Urinary bladder (tissue), 3 donors: ENCODE measurements at regions not wholly inside any gene's neighbourhood (a gene's known extent, or its start where the extent isn't known, plus 50 kb on each side); places are given as distances from the start of the nearest gene placed in this dataset.
A peak's percentile ranks its signal among the peaks of the same experiment; 100 is the strongest.

Source experiments
- DNase-seq: peaks from one replicate; pipeline ENCODE4 v3.0.0-alpha.2; 2015; ENCODE audit errors: extremely low spot score
- H3K27ac ChIP-seq: one replicate; pipeline ENCODE4 v1.5.1; 2013; ENCODE audit warnings: low read depth, mild to moderate bottlenecking, moderate library complexity
- H3K36me3 ChIP-seq: one replicate; pipeline ENCODE4 v1.6.1; 2013; ENCODE audit warnings: mild to moderate bottlenecking, moderate library complexity; ENCODE audit not compliant: insufficient read depth
- H3K4me1 ChIP-seq: one replicate; pipeline ENCODE4 v1.6.1; 2013; ENCODE audit warnings: mild to moderate bottlenecking, moderate library complexity; ENCODE audit not compliant: insufficient read depth
- H3K4me3 ChIP-seq: one replicate; pipeline ENCODE4 v1.5.1; 2013; ENCODE audit warnings: low read depth, low read length
- WGBS: extraction: QIAGEN DNeasy Blood & Tissue Kit; methylation state at CpG from one replicate; pipeline ENCODE4 v1.1.7; 2013; 5-methylcytosine and 5-hydroxymethylcytosine counted together
- donor health status: healthy with polysubstance abuse.
- donor health status: healthy.

DNA sequence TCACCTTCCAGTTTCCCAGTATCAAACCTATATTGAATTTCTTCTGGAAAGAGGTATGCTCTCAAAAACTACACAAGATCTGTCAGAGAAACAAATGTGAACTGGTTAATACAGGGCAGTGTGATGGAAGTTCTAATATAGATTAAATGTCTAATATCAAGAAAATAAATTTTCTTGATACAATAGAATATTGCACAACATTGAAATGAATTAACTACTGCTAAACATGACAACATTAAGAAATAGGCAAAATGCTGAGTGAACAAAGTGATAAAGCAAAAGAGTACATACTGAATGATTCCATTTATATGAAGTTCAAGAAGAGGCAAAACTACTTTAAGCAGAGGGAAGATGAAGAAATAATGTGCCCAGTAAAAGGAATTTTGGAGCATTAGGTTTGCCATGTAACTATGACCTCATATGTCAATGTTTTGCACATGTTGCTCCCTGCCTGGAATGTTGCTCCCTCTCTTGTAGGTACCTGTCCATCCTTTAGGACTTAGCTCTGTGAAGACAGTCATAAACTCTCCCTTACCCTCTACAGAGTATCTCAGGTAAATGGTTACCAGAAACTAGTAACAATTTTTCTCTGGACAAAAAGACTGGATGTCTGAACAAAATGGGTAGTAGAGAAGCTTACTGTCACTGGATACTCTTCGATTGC lies 339.0 kb downstream of the RAD51AP2 start:
- Histone ChIP-seq H3K27ac (no peak overlapping the region), H3K36me3 (no peaks in the 10 kb centered on the region), H3K4me1 (no peaks in the 10 kb centered on the region), H3K4me3 (no peak overlapping the region)
- no peak for DNase-seq
- WGBS = 91% methylated on average over 1 of the region's 1 CpG

DNA sequence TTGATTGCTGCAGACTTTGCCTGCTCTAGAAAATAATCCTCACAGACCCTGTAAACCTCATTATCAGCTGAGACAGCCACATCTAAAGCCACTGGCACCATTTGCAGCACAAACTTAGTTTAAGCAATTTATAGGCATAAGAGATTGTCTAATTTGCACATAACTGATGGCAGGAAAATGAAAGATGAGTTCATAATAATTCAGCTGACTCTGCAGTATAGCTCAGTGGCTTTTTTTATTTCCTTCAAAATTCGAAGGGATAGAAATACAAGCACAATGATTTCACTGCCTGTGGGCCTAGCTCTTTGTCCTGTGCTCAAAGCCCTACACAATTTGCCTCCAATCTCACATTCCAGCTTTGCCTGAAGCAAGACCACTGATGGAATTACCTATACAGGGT lies 341.2 kb downstream of the RAD51AP2 start:
- H3K27ac ChIP-seq = no peak overlapping the region
- DNase-seq = no peak
- 63% methylated on average over 1 of the region's 1 CpG for whole genome bisulfite sequencing
- no peaks in the 10 kb centered on the region for H3K4me1 ChIP-seq
- H3K4me3 ChIP-seq = no peak overlapping the region
- H3K36me3 ChIP-seq = no peaks in the 10 kb centered on the region

DNA sequence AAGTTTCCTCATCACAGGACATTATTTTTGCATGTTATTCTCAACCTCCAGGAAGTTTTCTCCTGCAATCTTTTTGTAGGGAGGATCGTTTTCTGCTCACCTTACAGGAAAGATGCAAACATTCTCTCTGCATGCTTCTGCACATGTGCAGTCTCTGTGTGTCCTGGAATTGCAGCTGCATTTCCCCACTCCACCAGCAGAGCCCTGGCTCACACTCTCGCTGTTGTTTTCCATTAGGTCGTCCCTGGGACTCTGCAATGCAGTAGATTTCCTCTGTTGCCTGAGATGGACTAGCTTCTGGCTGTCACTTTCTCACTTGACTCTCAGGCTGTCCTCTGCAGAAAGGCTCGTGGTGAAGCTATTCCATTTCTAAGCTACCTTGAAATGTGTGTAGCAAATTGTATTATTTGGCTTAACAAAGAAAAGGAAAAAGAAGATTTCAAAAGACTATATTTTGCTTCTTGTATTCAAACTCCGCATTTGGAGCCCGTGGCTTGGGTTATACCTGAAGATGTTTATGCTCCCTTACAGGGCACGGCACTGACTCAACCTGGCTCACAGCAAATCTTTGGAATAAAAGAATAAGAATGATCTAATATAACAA lies 346.7 kb downstream of the RAD51AP2 start:
- Histone ChIP-seq H3K27ac (no peak overlapping the region), H3K4me1 (no peaks in the 10 kb centered on the region), H3K4me3 (no peak overlapping the region), H3K36me3 (no peaks in the 10 kb centered on the region)
- no peak for DNase-seq
- 45% methylated on average over 7 of the region's 7 CpGs for WGBS

DNA sequence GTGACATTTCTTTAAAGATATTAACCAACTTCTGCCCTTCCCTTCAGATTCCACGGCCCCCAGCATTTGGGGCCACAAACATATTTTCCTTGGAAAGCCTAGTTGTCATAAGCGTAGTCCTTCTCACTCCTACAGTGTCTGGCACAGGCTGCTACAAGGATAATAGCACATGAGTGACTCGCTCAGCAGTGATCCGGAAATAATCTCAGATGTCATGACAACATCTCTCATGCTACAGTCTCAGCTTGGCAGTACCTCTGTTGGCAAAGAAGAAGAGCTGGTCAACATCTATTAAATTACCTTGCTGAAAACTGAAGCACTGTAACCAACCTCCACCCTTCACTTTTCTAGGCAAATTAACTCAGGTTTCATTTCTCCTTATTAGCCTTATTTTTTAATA lies 351.7 kb downstream of the RAD51AP2 start:
- H3K4me1 ChIP-seq = no peaks in the 10 kb centered on the region

DNA sequence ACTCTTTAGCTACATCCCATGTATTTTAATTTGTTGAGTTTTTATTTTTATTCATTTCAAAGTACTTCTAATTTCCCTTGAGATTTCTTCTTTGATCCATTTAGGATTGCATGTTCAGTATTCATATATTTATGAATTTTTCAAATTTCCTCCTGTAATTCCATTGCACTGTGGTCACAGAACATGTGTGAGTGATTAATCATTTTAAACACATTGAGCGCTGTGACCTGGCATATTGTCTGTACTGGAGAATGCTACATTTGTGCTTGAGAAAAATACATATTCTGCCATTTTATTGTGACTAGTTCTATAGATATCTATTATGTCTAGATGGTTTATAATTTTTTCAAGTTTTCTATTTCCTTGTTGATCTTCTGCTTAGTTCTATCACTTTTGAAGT lies 353.7 kb downstream of the RAD51AP2 start:
- H3K4me3 ChIP-seq = no peak overlapping the region
- no peaks in the 10 kb centered on the region for H3K36me3 ChIP-seq
- no peak overlapping the region for H3K27ac ChIP-seq
- 89% methylated on average over 1 of the region's 1 CpG for WGBS
- DNase-seq = no peak
- H3K4me1 ChIP-seq = no peaks in the 10 kb centered on the region

More for the DNA sequence above, 351.7 kb downstream of the RAD51AP2 start:
- no peak for DNase-seq
- H3K36me3 ChIP-seq = no peaks in the 10 kb centered on the region
- 65% methylated on average over 4 of the region's 4 CpGs for WGBS
- H3K4me3 ChIP-seq = no peak overlapping the region
- H3K27ac ChIP-seq = no peak overlapping the region

DNA sequence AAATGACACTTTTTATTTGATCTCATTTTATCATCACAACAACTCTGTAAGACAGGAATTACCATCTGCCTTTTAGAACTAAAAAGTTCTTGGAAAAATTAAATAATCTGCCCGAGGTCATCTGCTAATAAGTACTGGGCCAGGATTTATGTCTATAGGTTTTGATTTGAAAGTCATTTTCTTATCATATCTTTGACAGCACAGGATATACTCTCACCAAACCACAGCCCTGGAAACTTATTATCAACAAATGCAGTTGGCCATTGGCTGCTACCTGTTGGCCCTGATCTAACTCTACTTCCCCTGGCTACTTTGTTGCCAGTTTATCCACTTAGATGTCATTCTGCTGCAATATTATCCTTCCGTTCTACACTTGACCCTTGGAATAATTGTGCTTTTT lies 354.6 kb downstream of the RAD51AP2 start:
- H3K27ac ChIP-seq = no peak overlapping the region
- no peaks in the 10 kb centered on the region for H3K36me3 ChIP-seq
- H3K4me1 ChIP-seq = no peaks in the 10 kb centered on the region
- WGBS = 65% methylated on average over 2 of the region's 2 CpGs
- no peak overlapping the region for H3K4me3 ChIP-seq
- DNase-seq = no peak

DNA sequence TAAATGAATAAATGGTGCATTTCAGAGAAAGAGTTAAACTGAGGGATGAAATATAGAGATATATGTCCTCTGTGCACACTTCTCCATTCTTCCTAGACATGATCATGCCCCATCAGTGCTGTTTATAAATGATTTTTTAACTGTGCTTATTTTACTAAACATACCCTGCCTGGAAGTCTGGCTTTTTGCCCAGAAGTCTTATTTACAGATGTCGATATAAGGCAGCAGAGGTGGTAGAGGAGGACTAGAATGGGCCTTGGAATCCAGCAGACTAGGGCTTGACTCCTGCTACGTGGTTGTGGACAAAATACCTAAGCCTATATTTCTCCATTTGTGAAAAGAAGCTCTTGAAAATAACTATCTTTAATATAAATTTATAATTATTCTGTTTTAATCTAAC lies 355.5 kb downstream of the RAD51AP2 start:
- Histone ChIP-seq H3K4me1 (no peaks in the 10 kb centered on the region), H3K36me3 (no peaks in the 10 kb centered on the region), H3K4me3 (no peak overlapping the region), H3K27ac (no peak overlapping the region)
- 48% methylated on average over 2 of the region's 2 CpGs for WGBS
- no peak for DNase-seq

DNA sequence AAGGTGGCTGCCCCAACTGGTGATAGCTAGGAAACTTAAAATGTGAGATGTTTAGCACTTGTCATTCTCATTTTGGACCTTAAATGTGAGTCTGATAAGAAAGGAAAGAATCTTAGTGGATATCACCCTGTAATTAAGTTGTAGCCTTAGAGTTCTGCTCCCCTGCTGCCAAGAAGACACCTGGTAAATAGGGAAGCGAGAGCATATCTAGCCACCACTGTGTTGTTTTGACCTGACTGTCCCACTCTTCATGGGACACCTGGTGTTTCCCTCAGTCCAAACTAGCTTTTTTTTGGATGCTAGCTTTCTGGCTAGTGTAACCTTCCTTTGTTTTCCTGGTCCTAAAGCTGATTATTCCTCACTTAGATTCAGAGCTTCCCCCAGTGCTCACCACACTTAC lies 357.6 kb downstream of the RAD51AP2 start:
- no peak overlapping the region for H3K27ac ChIP-seq
- H3K4me1 ChIP-seq = no peaks in the 10 kb centered on the region
- 95% methylated on average over 1 of the region's 1 CpG for WGBS
- no peak overlapping the region for H3K4me3 ChIP-seq
- H3K36me3 ChIP-seq = no peaks in the 10 kb centered on the region
- DNase-seq = no peak

DNA sequence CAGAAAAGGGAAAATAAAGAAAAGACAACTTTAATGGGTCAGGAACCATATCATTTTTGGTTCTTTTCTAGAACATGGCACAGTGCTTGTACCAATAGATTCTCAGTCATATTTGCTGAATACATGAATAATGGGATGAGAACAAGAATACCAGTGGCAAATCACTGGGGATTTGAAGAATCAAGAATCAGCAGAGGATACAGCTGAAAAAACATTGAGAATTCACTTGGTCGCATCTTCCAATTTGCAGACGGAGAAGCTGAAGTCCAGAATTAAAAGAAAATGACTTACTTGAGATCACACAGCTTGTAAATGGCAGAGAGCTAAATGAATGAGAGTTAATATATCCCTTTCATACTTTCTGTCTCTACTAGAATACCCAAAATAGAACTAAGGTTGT lies 362.2 kb downstream of the RAD51AP2 start:
- 83% methylated on average over 2 of the region's 2 CpGs for WGBS
- Histone ChIP-seq H3K4me1 (no peaks in the 10 kb centered on the region), H3K4me3 (no peak overlapping the region), H3K27ac (no peak overlapping the region), H3K36me3 (no peaks in the 10 kb centered on the region)
- no peak for DNase-seq

DNA sequence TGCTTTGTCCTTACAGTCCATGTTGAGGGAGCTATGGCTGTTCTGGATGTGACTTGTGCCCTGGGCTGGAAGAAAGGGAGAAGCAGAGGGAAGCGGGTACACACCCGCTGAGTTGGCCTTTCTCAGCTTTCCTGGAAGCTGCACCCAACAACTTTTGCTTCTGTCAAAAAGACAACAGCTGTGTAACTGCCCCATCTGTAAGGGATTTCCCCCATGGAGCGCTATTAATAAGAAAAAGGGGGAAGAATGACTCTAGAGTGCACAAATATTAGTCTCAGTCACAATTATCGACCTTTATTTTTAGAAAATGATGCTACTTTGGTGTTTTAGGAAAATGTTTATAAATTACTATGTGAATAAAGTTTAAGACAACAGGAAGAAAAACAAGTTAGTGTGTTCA lies 368.3 kb downstream of the RAD51AP2 start:
- no peaks in the 10 kb centered on the region for H3K4me1 ChIP-seq
- H3K4me3 ChIP-seq = no peak overlapping the region
- H3K36me3 ChIP-seq = no peaks in the 10 kb centered on the region
- H3K27ac ChIP-seq = no peak overlapping the region
- DNase-seq = no peak
- 91% methylated on average over 4 of the region's 4 CpGs for WGBS

DNA sequence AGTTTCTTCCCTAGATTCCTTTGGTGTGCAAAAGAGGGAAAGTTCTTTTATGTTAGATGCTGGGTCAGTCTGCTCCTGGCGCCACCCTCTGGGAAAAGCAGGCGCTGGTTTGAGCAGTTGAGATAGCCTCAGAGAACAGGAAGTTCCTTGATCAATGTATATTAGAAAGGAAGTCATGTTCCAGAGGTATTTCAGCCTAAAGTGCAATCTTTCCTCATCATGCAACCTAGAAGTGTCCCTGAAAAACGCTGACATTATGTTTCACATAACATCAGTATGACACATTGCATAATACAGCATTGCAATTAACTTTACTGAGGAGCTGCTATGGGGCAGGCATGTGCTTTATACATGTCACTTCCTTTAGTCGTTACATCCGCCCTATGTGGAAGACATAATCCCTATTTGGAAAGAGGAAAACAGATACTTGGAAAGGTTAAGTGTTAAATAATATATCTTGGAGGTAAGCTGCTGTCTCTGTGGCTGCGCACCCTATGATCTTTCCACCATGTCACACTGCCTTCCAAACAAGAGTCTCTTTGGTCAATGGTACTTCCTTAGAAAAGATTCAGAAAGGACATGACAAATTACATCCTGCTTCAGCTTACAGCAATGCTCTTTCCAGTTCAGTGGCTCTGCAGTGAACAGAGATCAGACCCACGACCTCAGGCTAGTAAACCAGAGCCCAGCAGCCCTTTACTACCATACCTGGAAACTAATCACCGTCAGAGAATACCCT lies 369.7 kb downstream of the RAD51AP2 start:
- Histone ChIP-seq H3K36me3 (no peaks in the 10 kb centered on the region), H3K4me3 (no peak overlapping the region), H3K4me1 (no peaks in the 10 kb centered on the region), H3K27ac (no peak overlapping the region)
- WGBS = 53% methylated on average over 8 of the region's 8 CpGs
- no peak for DNase-seq

DNA sequence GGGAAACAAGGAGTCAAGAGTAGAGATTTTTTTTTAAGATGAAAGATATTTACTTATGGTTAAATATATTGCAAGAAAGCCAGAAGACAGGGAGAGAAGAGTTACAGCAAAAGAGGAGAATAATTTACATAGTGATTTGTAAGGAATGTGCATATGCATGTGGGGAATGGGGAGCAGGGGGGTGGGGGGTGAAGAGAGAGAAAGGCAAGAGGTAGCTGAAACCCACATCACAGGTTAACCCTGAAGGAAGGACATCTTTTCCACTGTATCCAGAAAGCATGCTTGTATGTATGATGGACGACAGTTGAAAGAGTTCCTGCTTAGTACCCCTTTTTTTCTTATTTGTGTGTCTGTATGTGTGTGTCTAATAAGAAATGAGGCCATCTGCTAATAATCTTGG lies 371.9 kb downstream of the RAD51AP2 start:
- Histone ChIP-seq H3K4me3 (no peak overlapping the region), H3K36me3 (no peaks in the 10 kb centered on the region), H3K27ac (no peak overlapping the region), H3K4me1 (no peaks in the 10 kb centered on the region)
- DNase-seq = no peak
- 82% methylated on average over 1 of the region's 1 CpG for WGBS

DNA sequence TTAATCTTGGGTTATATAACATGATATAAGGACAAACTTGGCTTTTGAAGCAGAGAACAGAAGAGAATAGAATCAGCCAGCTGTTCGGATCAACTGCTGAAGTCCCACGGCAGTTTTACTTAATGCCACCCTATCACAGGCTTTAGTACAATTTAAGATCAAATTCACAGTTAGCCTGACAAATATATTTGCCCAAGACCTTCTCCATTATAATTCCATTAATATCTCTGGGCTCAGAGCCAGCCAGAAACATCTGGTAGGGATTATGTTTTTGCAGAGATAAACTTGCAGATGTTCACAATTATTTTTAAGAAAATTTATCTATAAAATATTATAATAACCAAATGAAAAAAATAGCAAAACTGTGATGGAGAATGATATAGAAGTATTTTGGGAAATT lies 381.4 kb downstream of the RAD51AP2 start:
- Histone ChIP-seq H3K4me3 (no peak overlapping the region), H3K4me1 (no peaks in the 10 kb centered on the region), H3K36me3 (no peaks in the 10 kb centered on the region), H3K27ac (no peak overlapping the region)
- 47% methylated on average over 2 of the region's 2 CpGs for WGBS
- DNase-seq = peak; percentile 5

DNA sequence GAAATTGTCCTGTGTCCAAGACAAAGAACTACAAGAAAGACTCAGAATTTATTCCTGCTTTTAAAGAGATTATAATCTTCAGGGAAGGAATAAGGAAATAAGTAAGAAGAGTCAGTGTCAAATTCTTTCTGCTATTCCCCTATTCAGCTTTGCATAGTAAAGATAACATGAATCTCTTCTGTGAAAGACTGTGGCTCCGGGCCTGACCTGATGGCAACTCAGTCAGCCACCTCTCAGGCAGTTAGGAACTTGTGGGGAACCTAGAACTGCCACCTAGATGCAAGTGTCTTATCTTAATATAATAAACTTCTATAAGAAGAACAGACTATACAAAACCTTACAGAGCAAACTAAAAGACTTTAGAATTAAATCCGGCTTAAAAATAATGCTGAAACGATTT lies 382.0 kb downstream of the RAD51AP2 start:
- Histone ChIP-seq H3K36me3 (no peaks in the 10 kb centered on the region), H3K4me1 (no peaks in the 10 kb centered on the region), H3K4me3 (no peak overlapping the region), H3K27ac (no peak overlapping the region)
- DNase-seq = no peak
- 50% methylated on average over 3 of the region's 3 CpGs for WGBS
